DOHH2 (cell line): ENCODE measurements at regions not wholly inside any gene's neighbourhood (a gene's known extent, or its start where the extent isn't known, plus 50 kb on each side); places are given as distances from the start of the nearest gene placed in this dataset.

ENCODE experiments used
- H3F3A ChIP-seq: fragments of 200-600 bp; sonication (generic), shearing (Covaris generic); 2 replicates; pipeline ENCODE4 v1.6.0; 2016; ENCODE audit warnings: antibody characterized with exemption, mild to moderate bottlenecking; ENCODE audit not compliant: control insufficient read depth, insufficient read depth
- H3K27ac ChIP-seq: fragments of 200-600 bp; sonication (generic); 2 replicates; pipeline ENCODE4 v1.5.1; 2014; ENCODE audit warnings: low read depth, mild to moderate bottlenecking, low read length, moderate library complexity
- H3K27me3 ChIP-seq: fragments of 200-600 bp; sonication (generic); 2 replicates; pipeline ENCODE4 v1.6.1; 2014; ENCODE audit warnings: mild to moderate bottlenecking, low read length, mixed read lengths; ENCODE audit not compliant: control insufficient read depth
- H3K36me3 ChIP-seq: fragments of 200-600 bp; sonication (generic); 2 replicates; pipeline ENCODE4 v1.6.1; 2014; ENCODE audit warnings: mild to moderate bottlenecking, low read length, moderate library complexity, mixed read lengths; ENCODE audit not compliant: control insufficient read depth
- H3K4me1 ChIP-seq: fragments of 200-600 bp; sonication (generic); 2 replicates; pipeline ENCODE4 v1.6.1; 2014; ENCODE audit warnings: mild to moderate bottlenecking, low read length, mixed read lengths; ENCODE audit not compliant: control insufficient read depth
- H3K4me2 ChIP-seq: fragments of 200-600 bp; sonication (generic); 2 replicates; pipeline ENCODE4 v1.6.0; 2014; ENCODE audit warnings: mild to moderate bottlenecking, low read length, moderate library complexity
- H3K4me3 ChIP-seq: fragments of 200-600 bp; sonication (generic); 2 replicates; pipeline ENCODE4 v1.5.1; 2014; ENCODE audit warnings: mild to moderate bottlenecking, low read length, mixed read lengths
- H3K79me2 ChIP-seq: fragments of 200-600 bp; sonication (generic); 2 replicates; pipeline ENCODE4 v1.6.1; 2014; ENCODE audit warnings: mild to moderate bottlenecking, low read length, mixed read lengths; ENCODE audit not compliant: control insufficient read depth
- H3K9me2 ChIP-seq: fragments of 200-600 bp; sonication (generic); replicated peaks from 2 replicates; pipeline ENCODE4 v1.6.1; 2014; ENCODE audit warnings: mild to moderate bottlenecking, low read length, mixed read lengths; ENCODE audit not compliant: control insufficient read depth
- H3K9me3 ChIP-seq: fragments of 200-600 bp; sonication (generic); 2 replicates; pipeline ENCODE4 v1.6.1; 2014; ENCODE audit warnings: antibody characterized with exemption, low read length, mixed read lengths; ENCODE audit not compliant: control insufficient read depth, insufficient read depth
- H4K20me1 ChIP-seq: fragments of 200-600 bp; sonication (generic); 2 replicates; pipeline ENCODE4 v1.6.0; 2014; ENCODE audit warnings: low read depth, mild to moderate bottlenecking, antibody characterized with exemption, low read length, moderate library complexity; ENCODE audit not compliant: control insufficient read depth, insufficient read depth
- EZH2phosphoT487 ChIP-seq: fragments of 200-600 bp; sonication (generic); IDR thresholded peaks from 2 replicates; pipeline ENCODE4 v1.6.1; 2017; ENCODE audit warnings: borderline replicate concordance, mild to moderate bottlenecking, antibody characterized with exemption, low read length, moderate library complexity, mixed read lengths
- TF ChIP-seq, protein P1 (sequence below): fragments of 200-600 bp; sonication (generic); IDR thresholded peaks from one replicate; pipeline ENCODE4 v1.5.1; 2014; ENCODE audit warnings: antibody characterized with exemption, mild to moderate bottlenecking, low read depth, low read length; ENCODE audit not compliant: poor library complexity, severe bottlenecking

DNA sequence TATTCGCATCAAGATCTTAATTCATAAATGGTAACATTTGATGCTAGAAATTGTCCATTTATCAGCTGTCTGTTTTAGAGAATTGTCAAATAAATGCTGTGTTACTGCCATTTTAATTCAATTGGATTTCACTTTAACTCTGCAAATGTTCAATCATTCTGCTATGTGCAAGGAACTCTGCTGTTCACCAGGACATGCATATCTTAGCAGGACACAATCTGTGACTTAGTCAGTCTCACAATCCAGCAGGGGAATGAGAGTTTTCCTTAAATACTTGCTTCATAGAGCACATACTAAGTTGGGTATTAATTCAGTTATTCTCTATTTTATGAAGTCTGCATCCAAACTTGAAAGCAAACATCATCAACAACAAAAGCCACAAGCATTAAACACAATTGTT lies 488.7 kb upstream of the MEF2C start:
- H3K36me3 ChIP-seq, result no peaks in the 10 kb centered on the region
- H3K4me1 ChIP-seq, result no peaks in the 10 kb centered on the region
- no peaks in the 10 kb centered on the region for H3F3A ChIP-seq
- H4K20me1 ChIP-seq, result no peaks in the 10 kb centered on the region
- no peaks in the 10 kb centered on the region for H3K9me3 ChIP-seq
- no peak overlapping the region for H3K27ac ChIP-seq
- H3K4me2 ChIP-seq, result no peak overlapping the region
- no peak overlapping the region for H3K4me3 ChIP-seq
- no peaks in the 10 kb centered on the region for H3K9me2 ChIP-seq
- TF ChIP-seq EZH2phosphoT487, result no peak
- TF ChIP-seq, protein P1, sequence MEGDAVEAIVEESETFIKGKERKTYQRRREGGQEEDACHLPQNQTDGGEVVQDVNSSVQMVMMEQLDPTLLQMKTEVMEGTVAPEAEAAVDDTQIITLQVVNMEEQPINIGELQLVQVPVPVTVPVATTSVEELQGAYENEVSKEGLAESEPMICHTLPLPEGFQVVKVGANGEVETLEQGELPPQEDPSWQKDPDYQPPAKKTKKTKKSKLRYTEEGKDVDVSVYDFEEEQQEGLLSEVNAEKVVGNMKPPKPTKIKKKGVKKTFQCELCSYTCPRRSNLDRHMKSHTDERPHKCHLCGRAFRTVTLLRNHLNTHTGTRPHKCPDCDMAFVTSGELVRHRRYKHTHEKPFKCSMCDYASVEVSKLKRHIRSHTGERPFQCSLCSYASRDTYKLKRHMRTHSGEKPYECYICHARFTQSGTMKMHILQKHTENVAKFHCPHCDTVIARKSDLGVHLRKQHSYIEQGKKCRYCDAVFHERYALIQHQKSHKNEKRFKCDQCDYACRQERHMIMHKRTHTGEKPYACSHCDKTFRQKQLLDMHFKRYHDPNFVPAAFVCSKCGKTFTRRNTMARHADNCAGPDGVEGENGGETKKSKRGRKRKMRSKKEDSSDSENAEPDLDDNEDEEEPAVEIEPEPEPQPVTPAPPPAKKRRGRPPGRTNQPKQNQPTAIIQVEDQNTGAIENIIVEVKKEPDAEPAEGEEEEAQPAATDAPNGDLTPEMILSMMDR, result no peak
- no peaks in the 10 kb centered on the region for H3K79me2 ChIP-seq
- no peaks in the 10 kb centered on the region for H3K27me3 ChIP-seq

DNA sequence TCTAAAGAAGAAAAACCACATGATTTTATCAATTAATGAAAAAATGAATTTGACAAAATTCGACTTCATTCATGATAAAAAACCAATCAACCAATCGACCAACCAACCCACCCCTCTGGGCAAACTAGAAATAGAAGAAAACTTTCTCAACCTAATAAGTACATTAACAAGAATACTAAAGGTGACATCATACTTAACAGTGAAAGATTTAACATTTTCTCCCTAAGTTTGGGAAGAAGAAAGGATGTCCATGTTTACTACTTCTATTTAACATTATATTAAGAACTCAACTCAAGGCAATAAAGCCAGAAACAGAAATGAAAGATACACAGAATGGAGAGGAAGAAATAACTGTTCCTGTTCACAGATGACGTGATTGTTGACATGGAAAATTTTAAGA lies 476.1 kb upstream of the MEF2C start:
- H3K9me3 ChIP-seq, result no peaks in the 10 kb centered on the region
- H3K27ac ChIP-seq, result no peak overlapping the region
- no peak overlapping the region for H3K4me2 ChIP-seq
- TF ChIP-seq EZH2phosphoT487, result no peak
- TF ChIP-seq, protein P1, result no peak
- H3K4me3 ChIP-seq, result no peak overlapping the region
- no peaks in the 10 kb centered on the region for H3K9me2 ChIP-seq
- H3K36me3 ChIP-seq, result no peaks in the 10 kb centered on the region
- no peaks in the 10 kb centered on the region for H4K20me1 ChIP-seq
- H3K79me2 ChIP-seq, result no peaks in the 10 kb centered on the region
- H3K27me3 ChIP-seq, result no peaks in the 10 kb centered on the region
- H3F3A ChIP-seq, result no peaks in the 10 kb centered on the region
- H3K4me1 ChIP-seq, result no peaks in the 10 kb centered on the region

DNA sequence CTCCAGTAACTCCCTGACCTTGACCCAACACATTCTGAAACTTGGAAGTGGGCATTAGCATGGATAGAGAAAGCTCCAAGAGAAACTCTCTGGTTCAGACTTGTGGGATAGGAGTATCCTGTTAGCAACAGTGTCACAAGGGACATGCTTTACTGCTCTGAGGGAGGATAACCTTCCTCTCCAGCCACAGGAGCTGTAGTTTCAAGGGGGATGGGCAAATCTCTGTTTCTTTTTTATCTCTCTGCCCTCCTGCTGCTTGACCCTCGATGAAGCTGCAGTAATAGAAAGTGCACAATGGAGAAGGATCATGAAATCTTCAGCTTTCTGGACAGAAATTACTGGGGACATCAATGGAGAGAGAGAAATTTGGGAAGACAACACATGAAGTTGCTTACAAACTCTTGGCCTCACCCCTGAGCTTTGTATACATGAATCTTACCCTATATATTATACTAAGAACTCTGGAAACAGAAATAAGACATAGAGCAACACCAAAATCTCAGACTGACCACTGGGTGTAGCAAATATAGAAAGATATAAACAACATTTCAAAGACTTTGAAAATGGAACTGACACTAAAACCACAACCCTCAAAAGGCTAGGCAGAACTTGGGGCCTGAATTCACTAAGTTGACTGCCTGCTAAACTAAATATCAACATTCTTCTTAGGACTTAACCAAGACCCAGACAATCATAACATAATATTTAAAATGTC lies 471.0 kb upstream of the MEF2C start:
- no peaks in the 10 kb centered on the region for H3K36me3 ChIP-seq
- no peaks in the 10 kb centered on the region for H3K4me1 ChIP-seq
- TF ChIP-seq, protein P1, result no peak
- no peak for TF ChIP-seq EZH2phosphoT487
- no peak overlapping the region for H3K27ac ChIP-seq
- no peaks in the 10 kb centered on the region for H3F3A ChIP-seq
- H3K4me3 ChIP-seq, result no peak overlapping the region
- no peaks in the 10 kb centered on the region for H3K27me3 ChIP-seq
- no peaks in the 10 kb centered on the region for H3K9me3 ChIP-seq
- H4K20me1 ChIP-seq, result no peaks in the 10 kb centered on the region
- no peak overlapping the region for H3K4me2 ChIP-seq
- no peaks in the 10 kb centered on the region for H3K9me2 ChIP-seq
- no peaks in the 10 kb centered on the region for H3K79me2 ChIP-seq
